ENCODE measurements at regions not wholly inside any gene's neighbourhood (a gene's known extent, or its start where the extent isn't known, plus 50 kb on each side); places are given as distances from the start of the nearest gene placed in this dataset.

DNA sequence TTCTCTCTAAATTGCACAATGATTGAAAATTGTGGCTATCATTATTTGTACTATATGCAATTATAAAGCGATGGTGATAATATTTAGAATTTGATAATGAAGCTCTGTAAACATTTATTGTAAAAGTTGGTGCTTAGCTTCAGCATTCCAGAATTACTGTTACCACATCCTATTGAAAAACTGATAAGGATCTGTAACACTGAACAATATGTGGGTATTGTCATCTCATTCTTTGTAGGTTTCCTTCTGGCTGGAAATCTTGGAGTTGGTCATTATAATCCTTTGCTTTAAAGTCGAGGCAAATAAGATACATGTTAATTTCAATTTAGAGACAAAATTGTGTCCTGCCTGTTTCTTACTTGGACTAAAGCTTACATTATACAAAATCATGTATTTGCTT lies 323.4 kb upstream of the GOLIM4 start:
- H3K27ac ChIP-seq: no peak overlapping the region
- TF ChIP-seq, protein P1, sequence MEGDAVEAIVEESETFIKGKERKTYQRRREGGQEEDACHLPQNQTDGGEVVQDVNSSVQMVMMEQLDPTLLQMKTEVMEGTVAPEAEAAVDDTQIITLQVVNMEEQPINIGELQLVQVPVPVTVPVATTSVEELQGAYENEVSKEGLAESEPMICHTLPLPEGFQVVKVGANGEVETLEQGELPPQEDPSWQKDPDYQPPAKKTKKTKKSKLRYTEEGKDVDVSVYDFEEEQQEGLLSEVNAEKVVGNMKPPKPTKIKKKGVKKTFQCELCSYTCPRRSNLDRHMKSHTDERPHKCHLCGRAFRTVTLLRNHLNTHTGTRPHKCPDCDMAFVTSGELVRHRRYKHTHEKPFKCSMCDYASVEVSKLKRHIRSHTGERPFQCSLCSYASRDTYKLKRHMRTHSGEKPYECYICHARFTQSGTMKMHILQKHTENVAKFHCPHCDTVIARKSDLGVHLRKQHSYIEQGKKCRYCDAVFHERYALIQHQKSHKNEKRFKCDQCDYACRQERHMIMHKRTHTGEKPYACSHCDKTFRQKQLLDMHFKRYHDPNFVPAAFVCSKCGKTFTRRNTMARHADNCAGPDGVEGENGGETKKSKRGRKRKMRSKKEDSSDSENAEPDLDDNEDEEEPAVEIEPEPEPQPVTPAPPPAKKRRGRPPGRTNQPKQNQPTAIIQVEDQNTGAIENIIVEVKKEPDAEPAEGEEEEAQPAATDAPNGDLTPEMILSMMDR (conservative IDR thresholded peaks at IDR 0.05): no peak

DNA sequence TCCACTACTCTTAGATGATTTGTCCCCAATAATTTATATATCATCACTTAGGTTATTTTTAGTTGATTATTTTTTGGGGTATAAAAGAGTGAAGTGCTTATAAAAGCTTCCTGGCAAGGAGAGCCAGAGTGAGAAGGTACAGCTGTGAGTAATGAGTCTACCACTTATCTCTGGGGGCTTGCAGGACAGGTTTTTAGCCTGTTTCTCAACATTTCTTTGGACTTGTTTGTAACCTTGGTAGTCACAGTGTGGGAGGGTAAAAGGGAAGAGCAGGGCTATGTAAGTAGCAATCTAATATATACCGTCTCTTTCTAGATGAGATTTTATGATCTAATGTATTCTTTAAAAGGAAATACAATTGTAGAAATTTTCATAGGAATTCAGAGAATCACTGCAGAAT lies 321.3 kb upstream of the GOLIM4 start:
- H3K27ac ChIP-seq: no peak overlapping the region

DNA sequence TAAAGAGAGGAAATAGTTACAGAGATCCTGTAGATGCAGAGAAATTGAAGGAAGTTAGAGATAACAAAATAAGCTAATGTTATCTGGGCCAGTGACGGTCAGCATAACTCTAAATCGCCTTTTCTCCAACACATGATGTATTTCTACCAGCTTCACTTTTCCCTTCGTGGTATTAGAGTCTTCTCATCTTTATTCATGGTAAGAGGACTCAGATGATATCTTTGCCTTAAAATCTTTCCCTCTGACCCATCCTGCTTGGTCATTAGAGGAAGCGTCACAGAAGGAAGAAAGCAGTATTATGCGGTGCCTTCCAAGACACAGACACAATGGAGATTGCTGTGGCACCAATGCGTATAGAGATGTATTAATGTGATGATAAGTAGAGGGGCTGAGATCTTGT lies 320.7 kb upstream of the GOLIM4 start:
- no peak overlapping the region for H3K27ac ChIP-seq
- TF ChIP-seq, protein P1 (conservative IDR thresholded peaks at IDR 0.05): no peak

More for the DNA sequence above, 321.3 kb upstream of the GOLIM4 start:
- TF ChIP-seq, protein P1 (conservative IDR thresholded peaks at IDR 0.05): no peak

DNA sequence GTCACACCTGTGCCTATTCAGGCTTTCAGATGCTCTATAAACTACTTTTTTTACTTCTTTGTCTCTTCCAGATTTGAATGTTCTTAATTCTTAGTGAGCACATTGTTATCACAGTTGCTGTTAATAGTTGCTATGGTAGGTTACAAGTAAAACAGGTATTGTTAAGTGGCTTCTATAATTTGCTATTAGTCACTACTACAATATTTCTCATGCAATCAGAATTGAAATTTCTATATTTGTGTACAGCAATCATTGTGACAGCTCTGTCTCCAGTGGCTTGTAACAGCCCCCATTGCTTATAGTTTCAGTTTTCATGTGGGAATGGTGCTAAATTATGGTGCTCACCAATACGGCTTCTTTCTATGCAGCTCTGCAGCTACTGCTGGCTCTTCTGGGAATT lies 318.4 kb upstream of the GOLIM4 start:
- no peak overlapping the region for H3K27ac ChIP-seq
- TF ChIP-seq, protein P1 (conservative IDR thresholded peaks at IDR 0.05): no peak

DNA sequence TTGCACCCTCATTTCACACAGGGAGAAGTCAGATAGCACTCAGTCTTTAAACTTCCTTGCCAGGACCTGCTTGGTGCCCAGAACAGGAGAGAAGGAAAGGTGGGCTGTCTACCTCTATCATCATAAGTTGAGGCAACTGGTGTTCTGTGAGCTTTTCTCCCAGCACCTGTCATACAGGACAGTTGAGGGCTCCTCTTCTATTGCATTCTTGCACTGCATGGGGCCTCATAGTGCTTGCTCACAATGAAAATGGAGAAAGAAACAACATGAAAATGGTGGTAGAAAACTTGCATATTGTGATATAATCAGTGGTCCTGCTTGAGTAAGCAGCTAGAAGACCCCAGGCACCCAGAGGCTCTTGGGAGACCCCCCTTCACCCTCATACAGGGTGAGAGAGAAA lies 311.7 kb upstream of the GOLIM4 start:
- TF ChIP-seq, protein P1 (conservative IDR thresholded peaks at IDR 0.05): no peak
- no peak overlapping the region for H3K27ac ChIP-seq

DNA sequence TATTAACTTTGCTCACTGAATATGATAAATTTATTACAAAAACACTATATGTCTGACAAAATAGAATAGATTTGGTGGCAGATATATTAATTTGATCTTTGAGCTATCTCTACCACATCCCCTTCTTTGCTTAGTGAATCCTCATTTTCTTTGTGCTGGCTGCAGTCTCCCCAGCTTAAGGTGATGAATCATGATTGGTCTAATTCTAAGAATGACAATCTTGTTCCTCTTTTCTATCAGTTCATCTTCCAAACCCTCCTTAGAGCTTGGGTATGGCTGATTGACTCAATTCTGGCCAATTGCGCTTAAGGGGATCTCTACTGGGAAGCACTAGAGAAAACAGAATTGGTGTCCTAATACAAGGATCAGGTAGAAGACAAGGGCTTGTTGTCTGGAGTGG lies 309.6 kb upstream of the GOLIM4 start:
- TF ChIP-seq, protein P1 (conservative IDR thresholded peaks at IDR 0.05): no peak

DNA sequence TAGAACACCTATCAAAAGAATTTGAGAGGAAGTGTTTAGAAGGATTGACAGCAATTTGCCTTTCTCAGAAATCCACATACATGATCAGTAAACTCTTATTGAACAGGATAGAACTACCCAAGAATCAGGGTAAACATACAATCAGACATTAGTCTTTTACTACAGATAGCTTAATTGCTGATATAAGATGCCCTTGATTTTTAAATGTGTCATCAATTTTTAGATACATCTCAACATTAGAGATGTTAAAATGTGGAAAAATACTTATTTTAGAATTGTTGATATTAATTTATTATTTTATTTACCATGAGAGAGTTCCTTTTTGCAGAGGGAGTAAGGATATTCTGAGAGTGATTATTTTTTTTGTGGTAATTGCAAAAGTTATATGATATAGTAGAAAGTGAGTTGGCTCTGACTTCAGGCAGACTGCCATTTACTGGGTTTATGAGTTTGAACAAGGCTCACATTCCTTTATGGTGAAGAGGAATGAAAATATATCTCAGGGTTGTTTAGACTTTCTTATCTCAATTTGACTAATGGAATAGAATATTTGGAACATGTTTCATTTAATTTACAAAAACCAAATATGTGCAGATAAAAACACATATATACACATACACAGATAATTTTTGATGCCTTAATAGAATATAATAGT lies 302.8 kb upstream of the GOLIM4 start:
- TF ChIP-seq, protein P1 (conservative IDR thresholded peaks at IDR 0.05): no peak
- H3K27ac ChIP-seq: no peak overlapping the region

More for the DNA sequence above, 309.6 kb upstream of the GOLIM4 start:
- no peak overlapping the region for H3K27ac ChIP-seq
